CD1c-positive myeloid dendritic cell (primary cell): ENCODE measurements at regions not wholly inside any gene's neighbourhood (a gene's known extent, or its start where the extent isn't known, plus 50 kb on each side); places are given as distances from the start of the nearest gene placed in this dataset.
A peak's percentile ranks its signal among the peaks of the same experiment; 100 is the strongest.

Experiments
- DNase-seq: peaks from one replicate; pipeline ENCODE4 v3.0.0-alpha.2; 2016; ENCODE audit errors: extremely low spot score

DNA sequence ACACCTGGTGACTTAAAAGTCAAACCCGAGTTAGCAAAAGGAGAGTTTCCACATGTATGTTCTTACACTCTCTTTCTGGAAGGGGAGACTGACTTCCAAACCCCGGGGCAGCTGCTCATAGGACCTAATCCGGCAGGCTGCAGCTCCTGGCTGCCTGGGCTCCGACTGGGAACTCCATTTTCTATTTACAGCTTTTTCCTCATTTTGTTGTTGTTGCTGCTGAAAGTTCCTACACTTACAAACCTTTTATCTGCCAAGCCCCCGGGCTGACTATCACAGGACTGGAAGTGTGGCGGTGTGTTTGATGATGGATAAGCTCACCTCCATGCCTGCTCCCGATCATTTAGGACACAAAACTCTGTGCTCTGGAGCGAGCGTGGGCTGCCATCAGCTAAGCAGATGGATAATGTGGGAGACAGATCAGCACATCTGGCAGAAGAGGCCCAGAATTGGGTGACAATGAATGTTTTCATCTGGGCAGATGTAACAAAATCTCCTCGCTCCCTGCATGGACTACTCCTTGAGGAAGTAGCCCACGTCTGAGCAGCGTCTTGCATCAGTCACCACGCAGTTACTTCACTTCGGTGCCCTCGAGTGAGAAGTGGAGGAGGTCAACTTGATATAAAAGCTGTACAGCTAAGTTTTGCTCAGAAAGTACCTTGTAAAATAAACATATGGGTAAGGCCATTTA is 114.4 kb upstream of the COPS8 start:
- peak; percentile 79 for DNase-seq

- no peak for DNase-seq
Observed at GRCh38 chr2:236971919-236972381, 113.7 kb upstream of the COPS8 start.

- peak; percentile 46 for DNase-seq
Observed at GRCh38 chr2:236972491-236973342, 113.0 kb upstream of the COPS8 start.

DNA sequence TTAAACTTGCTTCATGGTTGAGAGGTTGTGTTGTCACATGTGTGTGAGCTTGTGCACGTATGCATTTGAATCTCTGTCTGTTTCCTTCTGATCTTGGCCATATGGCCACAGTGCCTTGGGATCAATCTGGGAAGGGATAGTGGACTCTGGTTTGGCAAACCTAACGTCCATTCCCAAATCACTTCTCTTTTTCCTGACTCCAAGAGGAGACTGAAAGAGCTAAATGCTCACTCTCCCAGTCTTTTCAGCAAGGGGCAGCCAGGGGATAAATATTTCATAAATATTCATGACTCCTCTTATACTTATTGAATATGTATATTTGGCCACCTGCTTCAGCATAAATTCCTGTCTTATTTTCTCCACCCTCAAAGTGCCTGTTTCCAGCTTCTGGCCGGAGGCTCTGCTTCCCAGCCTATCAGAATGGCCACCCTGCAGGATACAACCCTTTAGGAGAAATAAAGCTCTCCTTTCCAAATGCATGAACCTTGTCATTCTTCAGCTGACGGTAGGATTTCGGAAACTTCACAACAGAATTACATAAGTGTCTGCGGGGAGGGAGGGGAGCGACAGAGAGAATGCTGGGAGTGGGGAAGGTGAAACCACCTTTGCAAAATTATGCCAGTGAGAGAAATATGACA is 112.2 kb upstream of the COPS8 start:
- no peak for DNase-seq

DNA sequence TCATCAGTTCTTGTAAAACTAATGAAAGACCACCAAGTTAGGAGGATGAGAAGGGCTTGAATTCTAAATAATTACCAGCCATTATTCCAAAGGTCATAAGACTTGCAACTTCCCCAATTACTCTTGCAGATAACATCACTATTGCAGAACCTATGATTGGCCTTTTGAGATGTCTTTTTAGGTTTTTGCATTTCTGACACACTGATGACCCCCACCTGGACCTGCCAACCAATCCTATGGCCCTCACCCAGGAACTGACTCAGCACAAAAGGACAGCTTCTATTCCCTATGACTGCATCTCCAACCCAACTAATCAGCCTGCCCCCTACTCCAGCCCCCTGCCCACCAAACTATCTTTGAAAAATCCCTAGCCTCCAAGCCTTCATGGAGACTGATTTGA is 111.5 kb upstream of the COPS8 start:
- peak; percentile 28 for DNase-seq

GRCh38 chr2:236974752-236975151 is 110.9 kb upstream of the COPS8 start:
- no peak for DNase-seq

GRCh38 chr2:236975766-236976165 is 109.9 kb upstream of the COPS8 start:
- peak; percentile 52 for DNase-seq

- peak; percentile 8 for DNase-seq
Observed at GRCh38 chr2:236976266-236977062, 109.2 kb upstream of the COPS8 start.

GRCh38 chr2:236977063-236977851 is 108.4 kb upstream of the COPS8 start:
- DNase-seq, result no peak

GRCh38 chr2:236977852-236978398 is 107.8 kb upstream of the COPS8 start:
- no peak for DNase-seq

- DNase-seq, result no peak
Observed at GRCh38 chr2:236979664-236980063, 106.0 kb upstream of the COPS8 start.

- no peak for DNase-seq
Observed at GRCh38 chr2:236980961-236981360, 104.7 kb upstream of the COPS8 start.

DNA sequence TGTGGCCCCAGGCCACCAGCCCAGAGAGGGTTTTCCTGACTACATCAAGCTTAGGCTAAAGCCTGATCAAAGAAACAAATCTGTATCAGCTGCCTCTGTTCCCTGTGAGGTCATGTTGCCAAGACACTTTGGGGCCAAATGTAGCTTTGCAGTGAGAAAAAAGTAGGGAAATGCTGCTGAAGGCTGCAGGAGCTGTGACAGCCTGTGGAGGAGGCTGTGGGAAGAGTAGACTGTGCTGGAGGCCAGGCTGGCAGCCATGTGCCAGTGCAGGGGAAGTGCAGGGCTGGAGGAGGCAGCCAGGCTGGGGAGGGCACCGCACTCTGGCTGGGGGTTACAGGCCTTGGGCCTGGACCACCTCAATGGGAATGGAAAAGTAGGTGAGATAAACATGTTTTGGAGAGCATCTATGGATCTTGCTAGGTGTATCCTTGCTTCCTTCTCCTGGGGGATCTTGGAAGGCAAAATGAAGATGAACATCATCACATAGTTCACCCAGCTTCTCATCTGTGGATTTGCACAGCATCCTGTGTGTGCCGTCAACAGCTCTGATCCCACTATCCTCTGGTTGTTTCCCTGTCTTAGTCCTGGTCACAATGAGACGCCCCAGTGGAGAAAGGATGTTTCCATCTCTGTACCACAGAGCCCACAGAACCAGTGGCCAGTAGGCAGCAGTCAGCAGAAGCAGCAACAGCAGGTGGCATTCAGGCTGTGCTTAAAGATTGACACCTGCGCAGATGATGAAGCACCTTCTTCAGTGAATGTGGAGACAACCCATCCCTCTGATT is 103.8 kb upstream of the COPS8 start:
- no peak for DNase-seq

DNA sequence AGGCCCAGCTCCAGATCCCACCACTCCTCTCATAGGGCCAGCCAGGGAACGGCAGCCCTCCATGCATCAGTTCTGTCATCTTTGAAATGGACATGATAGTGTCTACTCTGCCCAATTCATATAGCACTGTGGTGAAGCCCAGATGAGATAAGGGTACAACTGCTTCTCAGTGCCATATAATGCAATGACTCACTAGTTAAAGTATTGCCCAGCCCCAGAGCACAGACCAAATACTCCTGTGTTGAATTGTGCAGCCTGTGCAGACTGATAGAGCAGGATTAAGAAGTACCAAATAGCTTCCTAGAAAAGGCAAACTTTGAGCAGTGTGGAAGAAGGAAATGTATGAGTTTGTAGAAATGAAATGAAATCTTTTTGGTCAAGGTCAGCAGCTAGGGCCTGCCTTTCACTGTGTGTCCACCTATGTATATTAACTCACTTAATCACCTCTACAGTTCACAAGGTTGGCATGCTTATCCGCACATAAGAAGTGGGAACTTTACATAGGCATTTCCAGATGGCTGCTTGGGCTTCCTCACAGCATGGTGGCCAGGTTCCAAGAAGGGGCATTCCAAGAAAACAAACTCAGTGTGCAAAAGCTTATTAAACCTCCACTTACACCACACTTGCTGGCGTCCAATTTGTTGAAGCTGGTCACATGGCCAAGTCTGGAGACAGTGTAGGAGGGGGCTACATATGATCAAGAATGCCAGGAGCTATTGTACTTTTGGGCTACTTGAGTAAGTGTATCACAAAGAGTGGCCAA is 102.8 kb upstream of the COPS8 start:
- no peak for DNase-seq

GRCh38 chr2:236984046-236984445 is 101.6 kb upstream of the COPS8 start:
- DNase-seq, result no peak

GRCh38 chr2:236985761-236986339 is 99.8 kb upstream of the COPS8 start:
- no peak for DNase-seq

DNA sequence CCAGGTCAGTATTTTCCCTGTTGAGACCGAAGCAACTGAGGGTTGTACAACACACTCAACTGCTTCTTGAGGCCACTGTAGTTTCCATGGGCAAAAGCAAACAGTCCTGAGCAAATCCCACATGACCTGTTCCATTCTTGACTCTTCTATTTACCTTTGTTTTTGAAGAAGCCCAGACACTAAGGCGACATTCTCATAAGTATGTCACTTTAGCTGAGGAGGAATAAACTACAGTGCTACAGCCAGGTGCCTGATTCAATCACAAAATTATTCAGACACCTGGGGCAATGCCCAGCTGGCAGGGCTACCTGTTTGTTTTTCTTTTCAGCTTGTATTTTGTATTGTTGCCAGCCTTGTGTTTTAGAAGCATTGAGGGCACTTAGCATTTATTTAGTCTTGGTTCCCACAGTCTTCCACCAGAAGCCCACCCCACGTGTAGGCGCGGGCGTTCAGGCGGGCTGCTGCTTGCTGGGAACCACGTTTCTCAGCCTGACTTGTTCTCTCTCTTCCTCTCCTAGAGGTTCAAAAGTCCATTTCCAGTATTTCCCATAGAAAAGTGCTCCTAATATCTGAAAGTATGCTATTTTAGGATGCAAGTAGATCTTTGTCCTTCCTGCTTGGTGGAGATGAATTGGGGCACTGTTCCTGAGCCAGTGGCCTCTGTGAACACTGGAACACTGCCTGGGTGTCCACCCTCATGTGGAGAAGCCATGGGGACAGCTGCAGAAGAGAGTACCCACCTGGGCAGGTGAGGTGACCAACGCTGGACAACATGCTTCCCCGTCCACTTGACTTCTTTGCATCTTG is 99.0 kb upstream of the COPS8 start:
- DNase-seq, result no peak

- no peak for DNase-seq
Observed at GRCh38 chr2:236988216-236988615, 97.5 kb upstream of the COPS8 start.
